ENCODE measurements at regions not wholly inside any gene's neighbourhood (a gene's known extent, or its start where the extent isn't known, plus 50 kb on each side); places are given as distances from the start of the nearest gene placed in this dataset.

DNA sequence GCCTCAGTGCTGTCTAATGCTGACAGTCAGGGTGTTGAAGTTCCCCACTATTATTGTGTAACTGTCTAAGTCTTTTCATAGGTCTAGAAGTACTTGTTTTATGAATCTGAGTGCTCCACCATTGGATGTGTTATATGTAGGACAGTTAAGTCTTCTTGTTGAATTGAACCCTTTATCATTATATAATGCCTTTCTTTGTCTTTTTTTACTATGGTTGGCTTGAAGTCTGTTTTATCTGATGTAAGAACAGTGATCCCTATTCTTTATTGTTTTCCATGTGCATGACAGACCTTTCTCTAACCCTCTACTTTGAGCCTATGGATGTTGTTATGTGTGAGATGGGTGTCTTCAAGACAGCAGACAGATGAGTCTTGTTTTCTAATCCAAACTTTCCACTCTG lies 107.8 kb upstream of the C11orf58 start:
- TF ChIP-seq, protein P1, sequence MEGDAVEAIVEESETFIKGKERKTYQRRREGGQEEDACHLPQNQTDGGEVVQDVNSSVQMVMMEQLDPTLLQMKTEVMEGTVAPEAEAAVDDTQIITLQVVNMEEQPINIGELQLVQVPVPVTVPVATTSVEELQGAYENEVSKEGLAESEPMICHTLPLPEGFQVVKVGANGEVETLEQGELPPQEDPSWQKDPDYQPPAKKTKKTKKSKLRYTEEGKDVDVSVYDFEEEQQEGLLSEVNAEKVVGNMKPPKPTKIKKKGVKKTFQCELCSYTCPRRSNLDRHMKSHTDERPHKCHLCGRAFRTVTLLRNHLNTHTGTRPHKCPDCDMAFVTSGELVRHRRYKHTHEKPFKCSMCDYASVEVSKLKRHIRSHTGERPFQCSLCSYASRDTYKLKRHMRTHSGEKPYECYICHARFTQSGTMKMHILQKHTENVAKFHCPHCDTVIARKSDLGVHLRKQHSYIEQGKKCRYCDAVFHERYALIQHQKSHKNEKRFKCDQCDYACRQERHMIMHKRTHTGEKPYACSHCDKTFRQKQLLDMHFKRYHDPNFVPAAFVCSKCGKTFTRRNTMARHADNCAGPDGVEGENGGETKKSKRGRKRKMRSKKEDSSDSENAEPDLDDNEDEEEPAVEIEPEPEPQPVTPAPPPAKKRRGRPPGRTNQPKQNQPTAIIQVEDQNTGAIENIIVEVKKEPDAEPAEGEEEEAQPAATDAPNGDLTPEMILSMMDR (IDR thresholded peaks at IDR 0.05), result no peak
- no peak for TF ChIP-seq POLR2A (IDR thresholded peaks at IDR 0.05)
